DOHH2 (cell line): ENCODE measurements at regions not wholly inside any gene's neighbourhood (a gene's known extent, or its start where the extent isn't known, plus 50 kb on each side); places are given as distances from the start of the nearest gene placed in this dataset.

Source experiments
- CTCF ChIP-seq: fragments of 200-600 bp; sonication (generic); IDR thresholded peaks from one replicate; pipeline ENCODE4 v1.5.1; 2014; ENCODE audit warnings: antibody characterized with exemption, mild to moderate bottlenecking, low read depth, low read length; ENCODE audit not compliant: poor library complexity, severe bottlenecking
- EZH2phosphoT487 ChIP-seq: fragments of 200-600 bp; sonication (generic); IDR thresholded peaks from 2 replicates; pipeline ENCODE4 v1.6.1; 2017; ENCODE audit warnings: borderline replicate concordance, mild to moderate bottlenecking, antibody characterized with exemption, low read length, moderate library complexity, mixed read lengths

- TF ChIP-seq CTCF (no peak), EZH2phosphoT487 (no peak)
Observed at GRCh38 chr20:55919956-55920355, 85.4 kb downstream of the CBLN4 start.
